OCI-LY1 (cell line): ENCODE measurements at regions not wholly inside any gene's neighbourhood (a gene's known extent, or its start where the extent isn't known, plus 50 kb on each side); places are given as distances from the start of the nearest gene placed in this dataset.

Experiments
- EZH2 ChIP-seq: fragments of 200-600 bp; sonication (generic), shearing (Covaris generic); IDR thresholded peaks from 2 replicates; pipeline ENCODE4 v1.8.0; 2017; ENCODE audit warnings: borderline replicate concordance, mixed run types, mild to moderate bottlenecking, antibody characterized with exemption, low read length, moderate library complexity, mixed read lengths
- TF ChIP-seq, protein P1 (sequence below): fragments of 200-600 bp; sonication (generic), shearing (Covaris generic); IDR thresholded peaks from 2 replicates; pipeline ENCODE4 v1.5.1; 2017; ENCODE audit warnings: mild to moderate bottlenecking, antibody characterized with exemption, low read length, moderate library complexity, mixed read lengths

GRCh38 chr16:75793641-75794040, 67.4 kb upstream of the CPHXL start:
- TF ChIP-seq, protein P1, sequence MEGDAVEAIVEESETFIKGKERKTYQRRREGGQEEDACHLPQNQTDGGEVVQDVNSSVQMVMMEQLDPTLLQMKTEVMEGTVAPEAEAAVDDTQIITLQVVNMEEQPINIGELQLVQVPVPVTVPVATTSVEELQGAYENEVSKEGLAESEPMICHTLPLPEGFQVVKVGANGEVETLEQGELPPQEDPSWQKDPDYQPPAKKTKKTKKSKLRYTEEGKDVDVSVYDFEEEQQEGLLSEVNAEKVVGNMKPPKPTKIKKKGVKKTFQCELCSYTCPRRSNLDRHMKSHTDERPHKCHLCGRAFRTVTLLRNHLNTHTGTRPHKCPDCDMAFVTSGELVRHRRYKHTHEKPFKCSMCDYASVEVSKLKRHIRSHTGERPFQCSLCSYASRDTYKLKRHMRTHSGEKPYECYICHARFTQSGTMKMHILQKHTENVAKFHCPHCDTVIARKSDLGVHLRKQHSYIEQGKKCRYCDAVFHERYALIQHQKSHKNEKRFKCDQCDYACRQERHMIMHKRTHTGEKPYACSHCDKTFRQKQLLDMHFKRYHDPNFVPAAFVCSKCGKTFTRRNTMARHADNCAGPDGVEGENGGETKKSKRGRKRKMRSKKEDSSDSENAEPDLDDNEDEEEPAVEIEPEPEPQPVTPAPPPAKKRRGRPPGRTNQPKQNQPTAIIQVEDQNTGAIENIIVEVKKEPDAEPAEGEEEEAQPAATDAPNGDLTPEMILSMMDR = no peak
- TF ChIP-seq EZH2 = no peak
